ENCODE measurements at regions not wholly inside any gene's neighbourhood (a gene's known extent, or its start where the extent isn't known, plus 50 kb on each side); places are given as distances from the start of the nearest gene placed in this dataset.

- Histone ChIP-seq H3K27me3 (ENCODE audit: insufficient read depth, low read length) (no peaks in the 10 kb centered on the region), H3K27ac (ENCODE audit: low read length) (no peak overlapping the region), H3K4me3 (ENCODE audit: low read length) (no peak overlapping the region), H3K9me3 (ENCODE audit: insufficient read depth, low read depth, low read length) (no peaks in the 10 kb centered on the region), H3K36me3 (ENCODE audit: insufficient read depth, low read depth, low read length) (no peaks in the 10 kb centered on the region), H3K4me1 (ENCODE audit: insufficient read depth, low read length) (no peaks in the 10 kb centered on the region), H3K9ac (ENCODE audit: low read depth, low read length) (no peak overlapping the region)
Observed at GRCh38 chr1:30419831-30420230, 303.6 kb downstream of the MATN1 start.

- H3K4me1 ChIP-seq (ENCODE audit: insufficient read depth, low read length): no peaks in the 10 kb centered on the region
- no peaks in the 10 kb centered on the region for H3K9me3 ChIP-seq (ENCODE audit: insufficient read depth, low read depth, low read length)
- no peak overlapping the region for H3K9ac ChIP-seq (ENCODE audit: low read depth, low read length)
- no peak overlapping the region for H3K27ac ChIP-seq (ENCODE audit: low read length)
- H3K4me3 ChIP-seq (ENCODE audit: low read length): no peak overlapping the region
- H3K27me3 ChIP-seq (ENCODE audit: insufficient read depth, low read length): no peaks in the 10 kb centered on the region
- H3K36me3 ChIP-seq (ENCODE audit: insufficient read depth, low read depth, low read length): no peaks in the 10 kb centered on the region
Observed at GRCh38 chr1:30418939-30419720, 304.3 kb downstream of the MATN1 start.

- Histone ChIP-seq H3K9ac (ENCODE audit: low read depth, low read length) (no peak overlapping the region), H3K27ac (ENCODE audit: low read length) (no peak overlapping the region), H3K36me3 (ENCODE audit: insufficient read depth, low read depth, low read length) (no peaks in the 10 kb centered on the region), H3K4me1 (ENCODE audit: insufficient read depth, low read length) (no peaks in the 10 kb centered on the region), H3K9me3 (ENCODE audit: insufficient read depth, low read depth, low read length) (no peaks in the 10 kb centered on the region), H3K27me3 (ENCODE audit: insufficient read depth, low read length) (no peaks in the 10 kb centered on the region), H3K4me3 (ENCODE audit: low read length) (no peak overlapping the region)
Observed at GRCh38 chr1:30418061-30418938, 305.1 kb downstream of the MATN1 start.

- no peaks in the 10 kb centered on the region for H3K36me3 ChIP-seq (ENCODE audit: insufficient read depth, low read depth, low read length)
Observed at GRCh38 chr1:30417701-30418046, 305.7 kb downstream of the MATN1 start.

GRCh38 chr1:30417001-30417700, 306.2 kb downstream of the MATN1 start:
- Histone ChIP-seq H3K4me1 (ENCODE audit: insufficient read depth, low read length) (no peaks in the 10 kb centered on the region), H3K9ac (ENCODE audit: low read depth, low read length) (no peak overlapping the region), H3K27me3 (ENCODE audit: insufficient read depth, low read length) (no peaks in the 10 kb centered on the region), H3K4me3 (ENCODE audit: low read length) (no peak overlapping the region), H3K27ac (ENCODE audit: low read length) (no peak overlapping the region), H3K36me3 (ENCODE audit: insufficient read depth, low read depth, low read length) (no peaks in the 10 kb centered on the region), H3K9me3 (ENCODE audit: insufficient read depth, low read depth, low read length) (no peaks in the 10 kb centered on the region)

More at GRCh38 chr1:30417701-30418046, 305.7 kb downstream of the MATN1 start:
- H3K4me3 ChIP-seq (ENCODE audit: low read length): no peak overlapping the region
- H3K27ac ChIP-seq (ENCODE audit: low read length): no peak overlapping the region
- H3K27me3 ChIP-seq (ENCODE audit: insufficient read depth, low read length): no peaks in the 10 kb centered on the region
- H3K4me1 ChIP-seq (ENCODE audit: insufficient read depth, low read length): no peaks in the 10 kb centered on the region
- H3K9me3 ChIP-seq (ENCODE audit: insufficient read depth, low read depth, low read length): no peaks in the 10 kb centered on the region
- H3K9ac ChIP-seq (ENCODE audit: low read depth, low read length): no peak overlapping the region

- H3K9me3 ChIP-seq (ENCODE audit: insufficient read depth, low read depth, low read length): no peaks in the 10 kb centered on the region
- no peaks in the 10 kb centered on the region for H3K27me3 ChIP-seq (ENCODE audit: insufficient read depth, low read length)
- no peak overlapping the region for H3K27ac ChIP-seq (ENCODE audit: low read length)
- H3K4me1 ChIP-seq (ENCODE audit: insufficient read depth, low read length): no peaks in the 10 kb centered on the region
- H3K36me3 ChIP-seq (ENCODE audit: insufficient read depth, low read depth, low read length): no peaks in the 10 kb centered on the region
- no peak overlapping the region for H3K4me3 ChIP-seq (ENCODE audit: low read length)
- no peak overlapping the region for H3K9ac ChIP-seq (ENCODE audit: low read depth, low read length)
Observed at GRCh38 chr1:30416221-30416820, 307.1 kb downstream of the MATN1 start.

- no peaks in the 10 kb centered on the region for H3K27me3 ChIP-seq (ENCODE audit: insufficient read depth, low read length)
Observed at GRCh38 chr1:30415171-30415940, 308.0 kb downstream of the MATN1 start.

GRCh38 chr1:30414851-30415165, 308.6 kb downstream of the MATN1 start:
- Histone ChIP-seq H3K27ac (ENCODE audit: low read length) (no peak overlapping the region), H3K4me1 (ENCODE audit: insufficient read depth, low read length) (no peaks in the 10 kb centered on the region), H3K4me3 (ENCODE audit: low read length) (no peak overlapping the region), H3K36me3 (ENCODE audit: insufficient read depth, low read depth, low read length) (no peaks in the 10 kb centered on the region), H3K9me3 (ENCODE audit: insufficient read depth, low read depth, low read length) (no peaks in the 10 kb centered on the region), H3K9ac (ENCODE audit: low read depth, low read length) (no peak overlapping the region), H3K27me3 (ENCODE audit: insufficient read depth, low read length) (no peaks in the 10 kb centered on the region)

More at GRCh38 chr1:30415171-30415940, 308.0 kb downstream of the MATN1 start:
- Histone ChIP-seq H3K27ac (ENCODE audit: low read length) (no peak overlapping the region), H3K36me3 (ENCODE audit: insufficient read depth, low read depth, low read length) (no peaks in the 10 kb centered on the region), H3K4me1 (ENCODE audit: insufficient read depth, low read length) (no peaks in the 10 kb centered on the region), H3K9me3 (ENCODE audit: insufficient read depth, low read depth, low read length) (no peaks in the 10 kb centered on the region), H3K4me3 (ENCODE audit: low read length) (no peak overlapping the region), H3K9ac (ENCODE audit: low read depth, low read length) (no peak overlapping the region)

- no peak overlapping the region for H3K9ac ChIP-seq (ENCODE audit: low read depth, low read length)
- H3K27me3 ChIP-seq (ENCODE audit: insufficient read depth, low read length): no peaks in the 10 kb centered on the region
- H3K27ac ChIP-seq (ENCODE audit: low read length): no peak overlapping the region
- H3K36me3 ChIP-seq (ENCODE audit: insufficient read depth, low read depth, low read length): no peaks in the 10 kb centered on the region
- H3K9me3 ChIP-seq (ENCODE audit: insufficient read depth, low read depth, low read length): no peaks in the 10 kb centered on the region
- H3K4me3 ChIP-seq (ENCODE audit: low read length): no peak overlapping the region
- H3K4me1 ChIP-seq (ENCODE audit: insufficient read depth, low read length): no peaks in the 10 kb centered on the region
Observed at GRCh38 chr1:30414086-30414850, 309.1 kb downstream of the MATN1 start.

GRCh38 chr1:30413606-30414005, 309.8 kb downstream of the MATN1 start:
- Histone ChIP-seq H3K9me3 (ENCODE audit: insufficient read depth, low read depth, low read length) (no peaks in the 10 kb centered on the region), H3K36me3 (ENCODE audit: insufficient read depth, low read depth, low read length) (no peaks in the 10 kb centered on the region), H3K4me3 (ENCODE audit: low read length) (no peak overlapping the region), H3K27me3 (ENCODE audit: insufficient read depth, low read length) (no peaks in the 10 kb centered on the region), H3K4me1 (ENCODE audit: insufficient read depth, low read length) (no peaks in the 10 kb centered on the region), H3K27ac (ENCODE audit: low read length) (no peak overlapping the region), H3K9ac (ENCODE audit: low read depth, low read length) (no peak overlapping the region; the same call in 1 of the 2 replicates)
